Lower leg skin (tissue), 4 donors: ENCODE measurements at regions not wholly inside any gene's neighbourhood (a gene's known extent, or its start where the extent isn't known, plus 50 kb on each side); places are given as distances from the start of the nearest gene placed in this dataset.

Experiments
- DNase-seq, 2 donors: peaks; one replicate each; pipeline ENCODE4 v3.0.0-alpha.2; 2019; ENCODE audit warnings: low spot score in 2 of 2
- H3K4me3 ChIP-seq: fragments of 200-600 bp; sonication (generic); 2 replicates; pipeline ENCODE4 v1.5.1; 2017; ENCODE audit warnings: mild to moderate bottlenecking, low read depth; ENCODE audit not compliant: poor library complexity, severe bottlenecking
- POLR2A ChIP-seq, 2 donors: fragments of 450-650 bp; IDR thresholded peaks; one replicate each; pipeline ENCODE4 v1.6.1; 2016 to 2017; ENCODE audit warnings: antibody characterized with exemption in 2 of 2, mild to moderate bottlenecking in 1 of 2, moderate library complexity in 1 of 2
- WGBS, 2 donors: methylation state at CpG; one replicate each; pipeline ENCODE4 v1.1.5; 2018; 5-methylcytosine and 5-hydroxymethylcytosine counted together
- intact Hi-C: fragments of 100-400 bp; cut with DNase I; formaldehyde crosslinking; loops from one replicate; pipeline ENCODE4 v1.15.0; 2023; ENCODE audit warnings: low total_unique reads
- TF ChIP-seq, protein P1 (sequence below), 3 donors: fragments of 450-650 bp; IDR thresholded peaks; one replicate each; pipeline ENCODE4 v1.5.1; 2016; ENCODE audit warnings: antibody characterized with exemption in 3 of 3, mild to moderate bottlenecking in 3 of 3, moderate library complexity in 2 of 3

DNA sequence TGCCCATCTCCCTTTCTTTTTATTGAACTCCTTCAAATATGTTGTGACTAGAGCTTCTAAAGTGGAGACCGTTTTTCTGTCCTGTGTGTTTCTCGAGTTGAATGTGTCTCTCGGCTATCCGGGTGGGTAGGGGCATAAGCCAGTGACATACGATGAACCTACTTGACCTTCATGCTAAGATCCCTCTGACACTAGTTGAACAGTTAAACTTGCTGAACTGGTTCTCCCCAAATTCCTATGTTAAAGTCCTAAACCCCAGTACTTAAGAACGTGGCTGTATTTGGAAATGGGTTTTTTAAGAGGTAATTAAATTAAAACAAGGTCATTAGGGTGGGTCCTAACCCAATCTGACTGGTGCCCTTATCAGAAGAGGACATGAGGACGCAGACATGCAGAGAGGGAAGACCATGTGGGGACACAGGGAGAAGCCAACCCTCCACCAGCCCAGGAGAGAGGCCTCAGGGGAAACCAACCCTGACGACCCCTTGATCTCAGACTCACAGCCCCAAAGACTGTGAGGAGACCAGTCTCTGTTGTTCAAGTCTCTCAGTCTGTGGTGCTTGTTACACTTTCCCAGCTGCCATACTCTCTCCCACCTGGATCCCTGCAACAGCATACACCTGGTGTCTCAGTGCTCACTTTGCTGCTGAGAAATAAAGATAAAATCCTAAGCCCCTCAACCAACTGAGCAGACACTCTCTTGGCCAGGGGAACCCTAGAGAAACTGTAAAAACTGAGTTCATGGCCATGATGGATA is 208.4 kb downstream of the MYLK4 start:
- intact Hi-C loops, result loop anchor here (10.0 kb wide), 1 partner anchor 1577 kb away; no protein-coding TSS in a partner anchor
- TF ChIP-seq POLR2A (IDR thresholded peaks at IDR 0.05), result no peak
- TF ChIP-seq, protein P1, sequence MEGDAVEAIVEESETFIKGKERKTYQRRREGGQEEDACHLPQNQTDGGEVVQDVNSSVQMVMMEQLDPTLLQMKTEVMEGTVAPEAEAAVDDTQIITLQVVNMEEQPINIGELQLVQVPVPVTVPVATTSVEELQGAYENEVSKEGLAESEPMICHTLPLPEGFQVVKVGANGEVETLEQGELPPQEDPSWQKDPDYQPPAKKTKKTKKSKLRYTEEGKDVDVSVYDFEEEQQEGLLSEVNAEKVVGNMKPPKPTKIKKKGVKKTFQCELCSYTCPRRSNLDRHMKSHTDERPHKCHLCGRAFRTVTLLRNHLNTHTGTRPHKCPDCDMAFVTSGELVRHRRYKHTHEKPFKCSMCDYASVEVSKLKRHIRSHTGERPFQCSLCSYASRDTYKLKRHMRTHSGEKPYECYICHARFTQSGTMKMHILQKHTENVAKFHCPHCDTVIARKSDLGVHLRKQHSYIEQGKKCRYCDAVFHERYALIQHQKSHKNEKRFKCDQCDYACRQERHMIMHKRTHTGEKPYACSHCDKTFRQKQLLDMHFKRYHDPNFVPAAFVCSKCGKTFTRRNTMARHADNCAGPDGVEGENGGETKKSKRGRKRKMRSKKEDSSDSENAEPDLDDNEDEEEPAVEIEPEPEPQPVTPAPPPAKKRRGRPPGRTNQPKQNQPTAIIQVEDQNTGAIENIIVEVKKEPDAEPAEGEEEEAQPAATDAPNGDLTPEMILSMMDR (IDR thresholded peaks at IDR 0.05), result no peak
- WGBS, 2 donors, result 74 to 80% methylated on average over 8 of the region's 8 CpGs

DNA sequence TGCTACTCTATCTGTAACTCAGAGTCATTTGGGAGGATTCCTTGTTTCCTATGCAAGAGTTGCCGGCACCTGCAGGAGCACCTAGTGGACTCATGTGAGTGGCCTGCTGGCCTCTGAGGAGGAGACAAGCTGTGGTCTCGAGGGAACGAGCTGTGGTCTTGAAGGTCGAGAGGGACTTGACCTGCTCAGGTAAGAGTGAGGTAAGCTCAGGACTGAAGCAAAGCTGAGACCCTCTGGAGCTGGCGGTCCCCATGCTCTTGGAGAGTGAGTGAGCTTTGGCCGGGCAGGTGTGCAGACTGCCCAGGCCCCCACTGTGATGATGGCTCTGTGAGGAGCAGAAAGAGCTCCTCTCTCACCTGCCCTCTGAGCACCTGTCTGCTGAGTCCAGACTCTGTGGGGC is 214.3 kb downstream of the MYLK4 start:
- H3K4me3 ChIP-seq, result no peak overlapping the region
- no peak for DNase-seq
- intact Hi-C loops, result no loop called here
- 89 to 97% methylated on average over 6 of the region's 6 CpGs for WGBS, 2 donors
- TF ChIP-seq POLR2A (IDR thresholded peaks at IDR 0.05), result no peak
- TF ChIP-seq, protein P1 (IDR thresholded peaks at IDR 0.05), result no peak

More for the DNA sequence above, 208.4 kb downstream of the MYLK4 start:
- DNase-seq, result no peak
- no peak overlapping the region for H3K4me3 ChIP-seq

DNA sequence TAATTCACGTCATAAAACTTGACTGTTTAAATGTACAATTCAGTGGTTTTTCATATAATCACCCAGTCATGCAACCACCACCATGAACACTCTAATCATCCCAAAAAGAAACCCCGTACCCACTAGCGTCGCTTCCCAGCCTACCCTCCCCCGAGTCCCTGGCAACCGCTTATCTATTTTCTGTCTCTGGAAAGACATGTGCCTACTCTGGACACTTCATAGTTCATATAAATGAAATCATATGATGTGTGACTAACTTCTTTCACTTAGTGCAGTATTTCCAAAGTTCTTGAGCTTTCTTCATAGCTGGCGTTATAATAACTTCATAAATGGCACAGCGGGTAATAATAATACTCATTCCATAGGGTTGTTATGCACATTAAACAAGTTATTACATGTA is 215.2 kb downstream of the MYLK4 start:
- WGBS, 2 donors, result 84 to 87% methylated on average over 8 of the region's 8 CpGs
- no peak for DNase-seq
- H3K4me3 ChIP-seq, result no peak overlapping the region
- intact Hi-C loops, result no loop called here
- TF ChIP-seq, protein P1 (IDR thresholded peaks at IDR 0.05), result no peak
- TF ChIP-seq POLR2A (IDR thresholded peaks at IDR 0.05), result no peak

DNA sequence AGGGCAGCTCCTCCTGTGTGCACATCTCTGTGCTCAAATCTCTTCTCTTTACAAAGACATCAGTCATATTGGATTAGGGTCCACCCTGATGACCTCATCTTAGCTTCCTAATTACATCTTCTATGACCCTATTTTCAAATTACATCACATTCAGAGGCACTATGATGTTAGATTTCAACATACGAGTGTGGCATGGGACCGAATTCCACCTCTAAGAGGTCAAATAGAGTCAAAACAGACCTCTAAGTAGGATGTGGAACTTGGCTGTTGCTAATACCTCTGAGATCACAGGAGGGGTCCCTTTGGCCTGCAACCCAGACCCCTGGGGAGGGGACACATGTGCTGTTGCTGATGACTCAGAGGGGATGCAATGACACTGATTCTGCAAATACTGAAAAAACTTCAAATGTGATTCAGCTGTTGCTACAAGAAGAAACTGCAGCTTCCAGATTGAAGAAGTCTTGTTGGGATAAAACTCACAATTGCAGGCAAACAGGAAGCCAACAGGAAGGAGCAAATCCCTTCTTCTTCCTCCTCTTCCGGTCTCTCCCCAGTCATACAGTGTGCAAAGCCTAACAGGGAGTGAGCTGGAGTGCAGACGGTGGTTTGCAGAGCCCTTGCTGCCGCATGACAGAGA is 216.2 kb downstream of the MYLK4 start:
- 55 to 56% methylated on average over 5 of the region's 5 CpGs for WGBS, 2 donors
- intact Hi-C loops, result no loop called here
- TF ChIP-seq, protein P1 (IDR thresholded peaks at IDR 0.05), result no peak
- no peak for TF ChIP-seq POLR2A (IDR thresholded peaks at IDR 0.05)
- H3K4me3 ChIP-seq, result no peak overlapping the region
- no peak for DNase-seq

DNA sequence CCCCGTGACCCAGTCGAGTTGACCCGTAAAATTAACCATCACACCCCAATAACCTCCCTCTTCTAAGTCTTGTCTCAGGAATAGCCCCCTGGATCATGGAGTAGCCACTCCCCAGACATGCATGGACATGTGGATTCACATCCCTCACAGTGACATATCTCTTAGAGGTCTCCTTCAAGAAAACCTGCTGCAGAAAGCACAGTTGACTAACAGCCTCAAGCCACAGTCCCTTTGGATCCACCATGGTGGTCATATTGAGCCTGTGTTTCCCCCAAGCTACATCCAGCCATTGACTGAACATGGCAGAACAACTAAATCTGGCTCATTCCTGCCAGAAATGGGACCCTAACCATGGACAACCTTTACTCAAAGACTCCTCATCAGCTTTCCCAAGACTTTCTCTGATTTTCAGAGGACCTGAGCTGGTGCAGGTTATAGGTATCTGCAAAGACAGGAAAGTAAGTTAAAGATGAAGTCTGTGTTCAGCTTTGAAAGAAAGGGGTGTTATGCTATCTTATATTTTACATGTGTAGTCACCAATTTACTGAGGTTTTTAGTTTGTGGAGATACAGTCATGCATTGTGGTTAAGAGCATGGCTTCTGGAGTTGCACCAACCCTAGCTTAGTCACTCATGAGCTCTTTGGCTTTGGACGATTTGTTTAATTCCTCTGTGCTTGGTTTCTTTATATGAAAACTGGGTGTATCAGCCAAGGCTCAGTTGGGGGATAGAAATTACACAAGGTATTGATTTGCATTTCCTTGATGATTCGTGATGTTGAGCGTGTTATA is 219.1 kb downstream of the MYLK4 start:
- H3K4me3 ChIP-seq, result no peak overlapping the region
- TF ChIP-seq POLR2A (IDR thresholded peaks at IDR 0.05), result no peak
- 63 to 72% methylated on average over 6 of the region's 6 CpGs for WGBS, 2 donors
- DNase-seq, result no peak
- intact Hi-C loops, result no loop called here

DNA sequence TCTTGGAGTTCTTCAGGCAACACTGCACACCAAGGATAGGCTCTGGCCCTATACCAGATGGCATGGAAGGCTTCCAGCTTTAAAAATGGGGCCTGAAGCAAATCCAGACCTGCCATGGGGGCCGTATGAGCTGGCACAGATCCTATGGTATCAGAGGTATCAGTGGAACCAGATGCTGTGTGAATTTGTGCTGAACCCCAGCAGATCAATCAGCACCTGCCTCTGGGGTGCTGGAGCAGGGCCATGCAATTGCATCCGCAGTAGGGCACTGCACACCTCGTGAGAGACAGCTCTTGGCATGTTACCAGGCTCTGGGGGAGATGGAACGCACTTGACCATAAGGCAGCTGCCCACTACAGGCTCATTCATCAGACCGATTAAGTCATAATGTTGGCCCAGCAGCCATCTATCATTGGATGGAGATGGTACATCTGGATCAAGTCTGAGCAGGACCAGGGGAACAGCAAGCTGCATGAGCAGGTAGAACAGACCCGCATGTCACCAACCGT is 221.5 kb downstream of the MYLK4 start:
- H3K4me3 ChIP-seq, result no peak overlapping the region
- 40 to 43% methylated on average over 7 of the region's 7 CpGs for WGBS, 2 donors
- no peak for TF ChIP-seq POLR2A (IDR thresholded peaks at IDR 0.05)
- intact Hi-C loops, result no loop called here
- no peak for DNase-seq
